Activated B cell treated with CpG ODN at 0.5 μM for 24 hours (primary cell): ENCODE measurements at regions not wholly inside any gene's neighbourhood (a gene's known extent, or its start where the extent isn't known, plus 50 kb on each side); places are given as distances from the start of the nearest gene placed in this dataset.
"Not testable (repeated sequence)": the region's sequence is repeated elsewhere in the genome, so short reads cannot be mapped to it uniquely, and the experiment has no call there.

Experiments
- ATAC-seq: fragments of 200-7000 bp; cut with Tn5 transposase; one replicate; pipeline ENCODE4 v1.10.0; 2021; ENCODE audit warnings: low read depth, mild to moderate bottlenecking, moderate library complexity
- CTCF ChIA-PET: fragments of 350-600 bp; sonication (Branson Sonifier 250); formaldehyde crosslinking; loops from one replicate; lab custom pipeline; 2021; ENCODE audit warnings: antibody characterized with exemption; lab: Charles Lee
- POLR2A ChIA-PET: fragments of 350-600 bp; sonication (Branson Sonifier 250); formaldehyde crosslinking; loops from one replicate; lab custom pipeline; 2021; ENCODE audit warnings: antibody characterized with exemption; lab: Charles Lee
- DNase-seq: peaks from one replicate; pipeline ENCODE4 v3.0.0; 2022
- H3K27ac Mint-ChIP-seq: one replicate; pipeline ENCODE4 v1.8.0; 2020; ENCODE audit warnings: mixed read lengths
- H3K27me3 Mint-ChIP-seq: one replicate; pipeline ENCODE4 v1.8.0; 2021; ENCODE audit warnings: mixed read lengths
- H3K36me3 Mint-ChIP-seq: one replicate; pipeline ENCODE4 v1.8.0; 2021; ENCODE audit warnings: low read depth, mixed read lengths
- H3K4me1 Mint-ChIP-seq: one replicate; pipeline ENCODE4 v1.8.0; 2021; ENCODE audit warnings: mixed read lengths
- H3K4me3 Mint-ChIP-seq: one replicate; pipeline ENCODE4 v1.8.0; 2020; ENCODE audit warnings: mild to moderate bottlenecking, mixed read lengths
- H3K9me3 Mint-ChIP-seq: one replicate; pipeline ENCODE4 v1.8.0; 2020; ENCODE audit warnings: mixed read lengths
- intact Hi-C: fragments of 100-400 bp; cut with micrococcal nuclease; formaldehyde crosslinking; loops from one replicate; pipeline ENCODE4 v1.15.1; 2024
- TF ChIP-seq, protein P1 (sequence below): fragments of 200-600 bp; IDR thresholded peaks from one replicate; pipeline ENCODE4 v1.8.0; 2022; ENCODE audit warnings: antibody characterized with exemption, mild to moderate bottlenecking

DNA sequence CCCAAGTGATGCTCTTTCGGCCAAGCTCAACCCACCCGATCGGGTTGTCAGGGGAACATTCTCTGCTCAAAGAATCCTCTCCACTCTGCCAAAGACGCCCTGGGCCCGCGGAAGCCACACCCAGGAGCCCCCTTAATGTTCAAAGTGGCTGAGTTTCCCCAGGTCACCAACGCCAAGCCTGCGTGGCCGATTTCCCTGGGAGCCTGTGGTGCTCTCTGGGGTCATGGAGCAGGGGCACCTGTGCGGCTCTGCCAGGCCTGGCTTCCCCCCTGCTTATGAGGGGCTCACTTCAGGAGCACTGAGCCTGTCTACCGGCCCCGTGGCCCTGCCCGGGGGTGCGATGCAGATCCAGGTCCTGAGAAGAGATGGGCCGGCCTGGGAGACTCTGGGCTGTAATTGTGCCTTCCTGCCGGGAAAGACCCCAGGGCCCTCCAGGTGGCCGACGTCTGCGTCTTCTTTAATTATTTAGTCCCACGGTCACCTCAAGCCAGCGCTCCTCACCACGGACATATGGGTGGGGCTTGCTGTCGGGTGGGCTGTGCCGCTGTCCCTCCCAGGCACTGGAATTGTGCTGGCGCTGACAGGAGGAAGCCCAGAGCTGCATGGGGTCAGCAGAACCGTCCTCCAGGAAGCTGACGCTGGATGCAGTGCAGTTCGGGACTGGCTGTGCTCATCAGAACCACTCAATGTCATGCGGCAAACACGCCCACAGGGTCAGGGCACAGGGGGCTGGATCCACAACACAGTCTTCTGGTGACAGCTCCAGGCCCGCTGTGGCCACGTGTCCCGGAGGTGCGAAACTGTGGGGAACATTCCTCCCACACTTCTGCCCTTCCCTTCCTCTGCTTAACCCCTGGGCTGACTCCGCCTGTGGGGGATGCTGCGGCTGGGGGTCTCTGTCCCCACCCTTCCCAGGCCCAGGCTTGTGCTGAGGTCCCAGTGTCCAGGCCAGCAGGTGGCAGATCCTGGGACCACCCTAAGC, 267.6 kb upstream of the SFSWAP start:
- no peak for DNase-seq
- TF ChIP-seq, protein P1, sequence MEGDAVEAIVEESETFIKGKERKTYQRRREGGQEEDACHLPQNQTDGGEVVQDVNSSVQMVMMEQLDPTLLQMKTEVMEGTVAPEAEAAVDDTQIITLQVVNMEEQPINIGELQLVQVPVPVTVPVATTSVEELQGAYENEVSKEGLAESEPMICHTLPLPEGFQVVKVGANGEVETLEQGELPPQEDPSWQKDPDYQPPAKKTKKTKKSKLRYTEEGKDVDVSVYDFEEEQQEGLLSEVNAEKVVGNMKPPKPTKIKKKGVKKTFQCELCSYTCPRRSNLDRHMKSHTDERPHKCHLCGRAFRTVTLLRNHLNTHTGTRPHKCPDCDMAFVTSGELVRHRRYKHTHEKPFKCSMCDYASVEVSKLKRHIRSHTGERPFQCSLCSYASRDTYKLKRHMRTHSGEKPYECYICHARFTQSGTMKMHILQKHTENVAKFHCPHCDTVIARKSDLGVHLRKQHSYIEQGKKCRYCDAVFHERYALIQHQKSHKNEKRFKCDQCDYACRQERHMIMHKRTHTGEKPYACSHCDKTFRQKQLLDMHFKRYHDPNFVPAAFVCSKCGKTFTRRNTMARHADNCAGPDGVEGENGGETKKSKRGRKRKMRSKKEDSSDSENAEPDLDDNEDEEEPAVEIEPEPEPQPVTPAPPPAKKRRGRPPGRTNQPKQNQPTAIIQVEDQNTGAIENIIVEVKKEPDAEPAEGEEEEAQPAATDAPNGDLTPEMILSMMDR, result no peak
- intact Hi-C loops, result no loop called here
- Mint-ChIP-seq H3K4me3 (no peak overlapping the region), H3K27me3 (peaks cover 2% of the 10 kb centered on the region), H3K4me1 (no peaks in the 10 kb centered on the region), H3K36me3 (no peaks in the 10 kb centered on the region), H3K27ac (no peak overlapping the region), H3K9me3 (no peaks in the 10 kb centered on the region)
- POLR2A ChIA-PET, result no interaction called here
- CTCF ChIA-PET, result no interaction called here
- ATAC-seq, result no peak

GRCh38 chr12:131444220-131445164, 266.4 kb upstream of the SFSWAP start:
- ATAC-seq (no peak), DNase-seq (no peak)
- TF ChIP-seq, protein P1, result no peak
- peaks cover 2% of the 10 kb centered on the region for H3K27me3 Mint-ChIP-seq
- H3K27ac Mint-ChIP-seq, result no peak overlapping the region
- H3K36me3 Mint-ChIP-seq, result no peaks in the 10 kb centered on the region
- no peaks in the 10 kb centered on the region for H3K9me3 Mint-ChIP-seq
- intact Hi-C loops, result no loop called here
- ChIA-PET CTCF (no interaction called here), POLR2A (no interaction called here)
- H3K4me3 Mint-ChIP-seq, result no peak overlapping the region
- no peaks in the 10 kb centered on the region for H3K4me1 Mint-ChIP-seq

DNA sequence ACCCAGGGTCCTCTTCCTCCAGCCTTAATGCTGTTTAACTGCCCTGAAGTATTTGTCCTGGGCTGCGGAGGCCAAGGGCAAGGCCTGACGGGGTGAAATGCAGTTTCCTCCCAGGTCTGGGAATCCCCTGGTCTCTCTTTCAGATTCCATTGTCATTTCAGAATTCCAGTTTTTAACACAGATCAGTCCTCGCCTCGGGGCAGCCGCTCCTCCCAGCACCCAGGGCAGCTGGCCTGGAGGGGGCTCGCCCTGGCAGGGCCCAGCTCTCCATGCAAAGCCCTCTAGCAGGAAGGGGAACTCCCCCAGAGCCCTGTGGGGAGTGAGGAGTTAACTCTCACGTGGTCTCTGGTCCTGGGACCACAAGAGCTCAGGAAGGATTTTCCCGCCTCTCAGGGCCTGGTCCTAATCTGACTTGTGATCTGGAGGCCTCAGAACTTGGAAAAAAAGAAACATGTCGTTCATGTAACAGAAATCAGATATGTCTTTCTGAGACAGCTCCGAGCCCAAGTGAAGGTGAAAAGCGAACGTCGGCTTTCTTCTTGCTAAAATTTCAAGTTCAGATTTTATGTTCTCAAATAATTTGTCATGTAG, 265.6 kb upstream of the SFSWAP start:
- Mint-ChIP-seq H3K4me3 (no peak overlapping the region), H3K27ac (no peak overlapping the region), H3K9me3 (no peaks in the 10 kb centered on the region), H3K36me3 (no peaks in the 10 kb centered on the region), H3K27me3 (peaks cover 2% of the 10 kb centered on the region), H3K4me1 (no peaks in the 10 kb centered on the region)
- DNase-seq, result no peak
- ChIA-PET POLR2A (no interaction called here), CTCF (no interaction called here)
- no peak for ATAC-seq
- TF ChIP-seq, protein P1, result no peak
- intact Hi-C loops, result no loop called here

DNA sequence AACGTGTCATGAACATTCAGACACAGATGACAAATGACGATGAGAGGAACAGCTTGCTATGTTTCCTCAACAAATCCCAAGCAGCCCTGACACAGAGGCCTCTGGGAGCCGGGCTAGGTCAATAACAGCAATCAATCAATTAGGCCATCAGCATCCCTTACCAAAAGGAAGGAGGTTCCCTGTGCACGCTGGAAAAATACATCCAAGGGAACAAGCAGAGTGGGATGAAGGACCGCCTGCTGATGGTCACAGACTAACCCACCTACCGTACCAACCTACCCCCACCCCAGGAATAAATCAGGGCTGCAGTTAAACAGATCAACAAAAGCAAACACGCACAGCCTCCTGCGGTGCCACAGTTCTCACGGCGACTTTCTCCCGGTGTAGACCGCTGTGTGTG, 265.1 kb upstream of the SFSWAP start:
- Mint-ChIP-seq H3K27me3 (peaks cover 2% of the 10 kb centered on the region), H3K4me1 (no peaks in the 10 kb centered on the region), H3K27ac (no peak overlapping the region), H3K36me3 (no peaks in the 10 kb centered on the region), H3K4me3 (no peak overlapping the region), H3K9me3 (no peaks in the 10 kb centered on the region)
- no peak for ATAC-seq
- ChIA-PET CTCF (no interaction called here), POLR2A (no interaction called here)
- TF ChIP-seq, protein P1, result no peak
- intact Hi-C loops, result no loop called here
- no peak for DNase-seq

DNA sequence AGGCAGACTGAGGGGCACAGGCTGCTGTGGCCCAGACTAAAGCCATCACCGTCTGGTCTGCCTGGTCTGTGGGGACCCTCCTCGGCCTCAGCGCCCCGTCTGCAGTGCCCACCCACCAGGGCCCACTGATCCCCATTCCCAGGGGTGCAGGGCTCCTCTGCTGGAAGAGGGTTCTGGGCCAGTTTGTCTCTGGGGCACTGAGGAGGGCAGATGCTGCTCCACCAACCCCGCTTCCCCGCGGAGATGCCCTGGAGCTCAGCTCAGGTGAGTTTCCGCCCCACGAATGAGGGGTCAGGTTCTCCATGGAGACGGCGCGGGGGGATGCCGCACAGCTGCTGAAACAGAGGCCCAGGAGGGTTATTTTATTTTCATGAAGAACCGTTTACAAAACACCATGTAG, 263.3 kb upstream of the SFSWAP start:
- H3K4me1 Mint-ChIP-seq, H3K4me3 Mint-ChIP-seq, H3K27me3 Mint-ChIP-seq, CTCF ChIA-PET, H3K36me3 Mint-ChIP-seq, DNase-seq, H3K9me3 Mint-ChIP-seq, H3K27ac Mint-ChIP-seq, intact Hi-C loops, ATAC-seq, POLR2A ChIA-PET: not testable (repeated sequence)
